ENCODE measurements at regions not wholly inside any gene's neighbourhood (a gene's known extent, or its start where the extent isn't known, plus 50 kb on each side); places are given as distances from the start of the nearest gene placed in this dataset.

DNA sequence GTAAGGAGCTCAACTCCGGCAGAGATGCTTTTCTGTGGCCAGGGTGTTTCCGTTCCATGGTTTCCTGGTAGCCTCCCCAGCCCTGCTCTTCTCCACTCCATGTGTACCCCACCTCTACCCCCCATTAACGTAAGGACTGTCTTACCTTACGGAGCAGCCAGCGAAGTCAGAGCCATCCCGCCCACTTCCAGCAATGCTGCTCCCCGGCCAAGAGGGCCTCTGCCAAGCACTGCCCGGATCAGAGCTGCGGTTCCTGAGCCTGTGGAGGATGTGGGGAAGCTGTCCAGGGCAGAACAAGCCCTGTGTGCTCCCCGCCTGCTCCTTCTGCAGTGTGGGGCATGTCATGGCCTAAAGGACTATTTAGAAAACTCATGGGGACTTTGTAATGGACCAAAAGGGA lies 261.2 kb downstream of the GADD45G start:
- TF ChIP-seq ZNF473 (tag by site-specific recombination; IDR thresholded peaks at IDR 0.05), result no peak
- no peak for TF ChIP-seq ZNF561 (tag by site-specific recombination; IDR thresholded peaks at IDR 0.05; ENCODE audit: borderline replicate concordance)
- TF ChIP-seq ZNF830 (tag by site-specific recombination; IDR thresholded peaks at IDR 0.05; ENCODE audit: low read depth), result no peak
- TF ChIP-seq ZNF274 (IDR thresholded peaks at IDR 0.05; ENCODE audit: low read length), result no peak
- no peak for TF ChIP-seq ZNF274 (tag by site-specific recombination; IDR thresholded peaks at IDR 0.05; ENCODE audit: borderline replicate concordance)
- TF ChIP-seq ZNF138 (tag by site-specific recombination; IDR thresholded peaks at IDR 0.05; ENCODE audit: borderline replicate concordance), result no peak
- TF ChIP-seq SP2 (tag by site-specific recombination; IDR thresholded peaks at IDR 0.05), result no peak
- TF ChIP-seq, protein P1, sequence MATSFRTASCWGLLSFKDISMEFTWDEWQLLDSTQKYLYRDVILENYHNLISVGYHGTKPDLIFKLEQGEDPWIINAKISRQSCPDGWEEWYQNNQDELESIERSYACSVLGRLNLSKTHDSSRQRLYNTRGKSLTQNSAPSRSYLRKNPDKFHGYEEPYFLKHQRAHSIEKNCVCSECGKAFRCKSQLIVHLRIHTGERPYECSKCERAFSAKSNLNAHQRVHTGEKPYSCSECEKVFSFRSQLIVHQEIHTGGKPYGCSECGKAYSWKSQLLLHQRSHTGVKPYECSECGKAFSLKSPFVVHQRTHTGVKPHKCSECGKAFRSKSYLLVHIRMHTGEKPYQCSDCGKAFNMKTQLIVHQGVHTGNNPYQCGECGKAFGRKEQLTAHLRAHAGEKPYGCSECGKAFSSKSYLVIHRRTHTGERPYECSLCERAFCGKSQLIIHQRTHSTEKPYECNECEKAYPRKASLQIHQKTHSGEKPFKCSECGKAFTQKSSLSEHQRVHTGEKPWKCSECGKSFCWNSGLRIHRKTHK (tag by site-specific recombination; IDR thresholded peaks at IDR 0.05), result no peak
- TF ChIP-seq, protein P2, sequence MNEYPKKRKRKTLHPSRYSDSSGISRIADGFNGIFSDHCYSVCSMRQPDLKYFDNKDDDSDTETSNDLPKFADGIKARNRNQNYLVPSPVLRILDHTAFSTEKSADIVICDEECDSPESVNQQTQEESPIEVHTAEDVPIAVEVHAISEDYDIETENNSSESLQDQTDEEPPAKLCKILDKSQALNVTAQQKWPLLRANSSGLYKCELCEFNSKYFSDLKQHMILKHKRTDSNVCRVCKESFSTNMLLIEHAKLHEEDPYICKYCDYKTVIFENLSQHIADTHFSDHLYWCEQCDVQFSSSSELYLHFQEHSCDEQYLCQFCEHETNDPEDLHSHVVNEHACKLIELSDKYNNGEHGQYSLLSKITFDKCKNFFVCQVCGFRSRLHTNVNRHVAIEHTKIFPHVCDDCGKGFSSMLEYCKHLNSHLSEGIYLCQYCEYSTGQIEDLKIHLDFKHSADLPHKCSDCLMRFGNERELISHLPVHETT (tag by site-specific recombination; IDR thresholded peaks at IDR 0.05), result no peak
- TF ChIP-seq, protein P3, sequence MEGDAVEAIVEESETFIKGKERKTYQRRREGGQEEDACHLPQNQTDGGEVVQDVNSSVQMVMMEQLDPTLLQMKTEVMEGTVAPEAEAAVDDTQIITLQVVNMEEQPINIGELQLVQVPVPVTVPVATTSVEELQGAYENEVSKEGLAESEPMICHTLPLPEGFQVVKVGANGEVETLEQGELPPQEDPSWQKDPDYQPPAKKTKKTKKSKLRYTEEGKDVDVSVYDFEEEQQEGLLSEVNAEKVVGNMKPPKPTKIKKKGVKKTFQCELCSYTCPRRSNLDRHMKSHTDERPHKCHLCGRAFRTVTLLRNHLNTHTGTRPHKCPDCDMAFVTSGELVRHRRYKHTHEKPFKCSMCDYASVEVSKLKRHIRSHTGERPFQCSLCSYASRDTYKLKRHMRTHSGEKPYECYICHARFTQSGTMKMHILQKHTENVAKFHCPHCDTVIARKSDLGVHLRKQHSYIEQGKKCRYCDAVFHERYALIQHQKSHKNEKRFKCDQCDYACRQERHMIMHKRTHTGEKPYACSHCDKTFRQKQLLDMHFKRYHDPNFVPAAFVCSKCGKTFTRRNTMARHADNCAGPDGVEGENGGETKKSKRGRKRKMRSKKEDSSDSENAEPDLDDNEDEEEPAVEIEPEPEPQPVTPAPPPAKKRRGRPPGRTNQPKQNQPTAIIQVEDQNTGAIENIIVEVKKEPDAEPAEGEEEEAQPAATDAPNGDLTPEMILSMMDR (tag by site-specific recombination; IDR thresholded peaks at IDR 0.05), result no peak
- no peak for TF ChIP-seq ZNF19 (tag by site-specific recombination; IDR thresholded peaks at IDR 0.05; ENCODE audit: low read depth)
